PC-3 (cell line): ENCODE measurements at regions not wholly inside any gene's neighbourhood (a gene's known extent, or its start where the extent isn't known, plus 50 kb on each side); places are given as distances from the start of the nearest gene placed in this dataset.

Experiments used
- CTCF ChIP-seq: fragments of 300-600 bp; sonication (generic); conservative IDR thresholded peaks from 2 replicates; pipeline ENCODE4 v1.5.1; 2017; ENCODE audit warnings: antibody characterized with exemption, low read depth, mild to moderate bottlenecking, low read length
- EZH2 ChIP-seq: fragments of 300-600 bp; sonication (generic); IDR thresholded peaks from one replicate; pipeline ENCODE4 v1.6.1; 2017; ENCODE audit warnings: antibody characterized with exemption, mild to moderate bottlenecking, low read length; ENCODE audit not compliant: unreplicated experiment
- EZH2phosphoT487 ChIP-seq: fragments of 300-600 bp; sonication (generic); IDR thresholded peaks from 2 replicates; pipeline ENCODE4 v1.6.1; 2018; ENCODE audit warnings: mild to moderate bottlenecking, antibody characterized with exemption, low read length, borderline replicate concordance

GRCh38 chr7:152522571-152523067, 86.8 kb upstream of the KMT2C start:
- TF ChIP-seq CTCF, result no peak
- TF ChIP-seq EZH2, result no peak
- TF ChIP-seq EZH2phosphoT487, result no peak
